Cardiac fibroblast (primary cell): ENCODE measurements at regions not wholly inside any gene's neighbourhood (a gene's known extent, or its start where the extent isn't known, plus 50 kb on each side); places are given as distances from the start of the nearest gene placed in this dataset.
"Not testable (repeated sequence)": the region's sequence is repeated elsewhere in the genome, so short reads cannot be mapped to it uniquely, and the experiment has no call there.

Source experiments
- DNase-seq, 2 donors: peaks; one replicate each; pipeline versions ENCODE4 v3.0.0 to v3.0.0-alpha.2; 2010; ENCODE audit warnings: low read depth in 2 of 2
- H3K4me3 ChIP-seq, 2 donors: replicated peaks in 1 of 2; 1 replicate in 1 of 2; 2 replicates in 1 of 2; pipeline ENCODE4 v1.5.1; 2011; ENCODE audit warnings: low read depth in 2 of 2, low read length in 2 of 2, mild to moderate bottlenecking in 2 of 2, moderate library complexity in 1 of 2

DNA sequence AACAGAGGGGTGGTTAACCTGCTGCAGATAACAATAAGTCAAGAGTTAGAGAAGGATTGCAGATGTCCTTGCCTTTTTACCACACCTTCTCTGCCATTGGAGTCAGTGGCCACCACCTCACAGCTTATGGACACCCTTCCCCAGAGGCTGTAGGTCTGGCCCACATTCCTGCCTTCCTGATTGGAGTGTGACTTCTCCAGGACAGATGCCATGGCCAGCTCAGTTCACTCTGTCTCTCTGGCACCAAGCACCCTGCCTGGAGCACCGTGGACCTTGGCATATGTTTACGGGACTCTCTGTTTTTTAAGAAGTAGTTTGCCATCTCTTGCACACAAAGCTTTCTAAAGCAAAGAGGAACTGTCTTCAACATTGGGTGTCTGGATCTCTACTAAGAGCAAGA lies 323.8 kb downstream of the BCL2L11 start:
- H3K4me3 ChIP-seq, DNase-seq: not testable (repeated sequence)

DNA sequence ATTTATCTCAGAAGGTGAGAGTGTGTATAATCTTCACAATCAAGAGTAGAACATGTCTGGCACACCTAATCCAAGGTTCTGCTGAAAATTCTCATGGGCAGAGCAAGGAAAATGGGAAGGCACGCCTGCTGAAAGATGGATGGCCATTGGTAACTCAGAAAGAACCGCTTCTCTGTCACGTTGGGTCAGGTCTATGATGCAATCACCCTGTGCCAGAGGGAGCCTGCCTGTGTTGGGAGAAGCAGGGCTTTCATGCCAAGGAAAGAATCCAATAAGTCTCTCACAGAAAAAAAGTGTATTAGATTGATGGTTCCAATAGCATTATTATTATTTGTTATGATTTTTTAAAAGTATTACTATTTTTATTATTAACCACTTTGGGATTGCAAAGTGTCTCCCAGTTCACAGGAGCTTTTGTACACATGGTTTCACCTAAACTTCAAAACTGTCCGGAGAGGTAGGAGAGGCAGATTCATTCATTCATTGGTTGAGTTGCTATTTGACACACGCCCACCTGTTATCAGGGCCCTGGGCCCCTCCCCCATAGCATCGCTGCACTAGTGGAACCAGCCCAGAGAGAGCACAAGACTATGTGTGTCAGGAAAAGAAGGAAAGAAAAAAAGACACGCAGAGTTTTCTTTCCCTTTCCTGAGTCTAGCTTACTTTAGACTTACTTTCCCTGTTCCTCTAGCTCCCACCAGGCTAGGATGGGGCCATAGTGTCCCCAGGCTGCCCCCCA lies 324.6 kb downstream of the BCL2L11 start:
- not testable (repeated sequence) for DNase-seq, H3K4me3 ChIP-seq

DNA sequence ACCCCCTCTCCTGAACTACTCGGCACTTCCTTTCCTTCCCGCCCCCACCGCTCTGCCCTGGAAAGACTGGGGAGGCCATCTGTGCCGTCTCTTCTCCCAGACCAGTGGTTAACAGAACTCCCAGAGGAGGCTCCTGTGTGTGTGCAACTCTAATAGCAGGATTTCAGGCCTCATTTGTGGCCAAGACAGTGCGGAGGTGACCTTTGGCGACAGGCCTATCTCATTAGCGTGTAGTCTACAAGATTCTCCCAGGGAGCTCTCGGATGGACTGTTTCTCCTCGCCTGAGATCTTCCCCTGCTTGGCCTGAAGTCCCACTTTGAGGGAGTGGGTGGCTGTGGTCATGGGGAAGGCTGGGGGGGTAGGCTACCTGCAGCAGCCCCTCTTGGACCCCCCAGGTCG lies 325.2 kb downstream of the BCL2L11 start:
- not testable (repeated sequence) for H3K4me3 ChIP-seq, DNase-seq

DNA sequence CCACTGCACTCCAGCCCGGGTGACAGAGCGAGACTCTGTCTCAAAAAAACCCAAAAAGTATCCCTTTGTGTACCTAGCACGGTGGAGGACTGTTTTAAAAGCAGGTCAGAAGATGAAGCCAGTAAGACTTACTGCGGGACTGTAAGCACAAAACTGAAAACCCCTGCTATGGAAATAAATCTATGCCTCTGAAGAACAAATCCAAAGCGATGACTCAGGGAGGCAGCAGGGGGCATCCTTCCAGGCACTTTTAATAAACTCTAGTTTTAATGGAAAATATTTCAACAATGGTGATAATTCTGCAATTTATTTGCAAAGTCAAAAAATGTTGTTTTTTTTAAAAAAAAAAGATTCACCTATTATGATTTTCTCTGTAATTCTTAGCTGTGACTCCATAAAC lies 326.8 kb downstream of the BCL2L11 start:
- not testable (repeated sequence) for H3K4me3 ChIP-seq, DNase-seq

DNA sequence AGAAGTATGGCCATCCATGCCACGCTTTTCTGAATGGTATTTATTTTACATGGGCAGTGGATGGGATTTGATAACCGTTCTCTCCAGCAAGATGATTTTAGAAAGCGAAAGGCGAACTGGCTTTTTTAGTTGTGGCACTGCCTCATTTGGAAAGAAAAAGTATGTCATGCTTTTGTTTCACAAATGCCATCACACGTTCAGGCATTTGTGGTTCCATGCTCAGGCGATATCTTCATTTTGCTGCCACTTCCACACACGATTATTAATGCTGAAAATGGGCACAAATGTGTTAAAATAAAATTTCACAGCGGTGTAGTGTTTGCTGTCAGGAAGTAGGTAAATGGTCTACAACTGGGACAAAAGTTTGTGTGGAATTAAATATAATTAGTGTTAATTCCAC lies 328.1 kb downstream of the BCL2L11 start:
- not testable (repeated sequence) for DNase-seq

DNA sequence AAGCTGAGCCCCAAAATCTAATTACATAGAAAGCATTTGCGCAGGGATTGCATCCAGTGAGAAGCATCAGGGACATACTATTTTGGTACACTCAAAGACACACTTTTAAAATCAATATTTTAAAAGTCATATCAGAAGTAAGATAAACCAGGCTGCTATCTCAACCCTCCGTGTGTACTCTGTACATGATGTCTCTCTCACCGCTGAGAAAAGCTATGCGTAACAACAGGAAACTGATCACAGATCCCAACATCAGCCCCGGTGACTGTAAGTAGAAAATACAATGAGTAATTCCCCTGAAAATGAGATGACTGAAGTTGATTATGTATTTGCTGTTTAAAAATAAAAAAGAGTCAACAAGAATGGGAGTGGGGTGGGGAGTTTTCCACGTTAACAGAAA lies 329.8 kb downstream of the BCL2L11 start:
- not testable (repeated sequence) for H3K4me3 ChIP-seq, DNase-seq

More for the DNA sequence above, 328.1 kb downstream of the BCL2L11 start:
- not testable (repeated sequence) for H3K4me3 ChIP-seq

DNA sequence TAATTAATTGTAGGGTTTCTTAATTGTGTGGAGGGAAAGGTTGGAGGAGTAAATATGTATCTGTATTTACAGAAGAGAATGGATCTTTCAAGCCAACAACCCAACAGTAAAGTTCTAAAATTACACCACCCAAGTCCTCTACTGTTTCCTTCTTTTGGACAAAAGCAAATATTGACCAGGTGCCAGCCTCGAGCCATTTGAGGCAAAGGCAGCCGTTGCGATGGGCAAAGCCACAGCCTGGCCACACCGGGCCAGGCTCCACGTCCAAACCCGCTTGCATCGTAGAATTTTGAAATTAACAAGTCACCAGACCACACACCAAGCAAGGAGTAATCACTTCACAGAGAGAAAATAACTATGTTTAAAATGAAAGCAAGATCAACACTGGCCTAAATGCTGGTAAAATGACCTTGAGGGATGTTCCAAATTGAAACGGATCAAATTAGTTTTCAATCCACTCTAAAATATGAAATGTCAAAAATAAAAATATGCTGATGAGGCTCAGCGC lies 331.0 kb downstream of the BCL2L11 start:
- DNase-seq: not testable (repeated sequence)
- H3K4me3 ChIP-seq: peak overlapping the region in 1 of 2 donors; percentile 24

DNA sequence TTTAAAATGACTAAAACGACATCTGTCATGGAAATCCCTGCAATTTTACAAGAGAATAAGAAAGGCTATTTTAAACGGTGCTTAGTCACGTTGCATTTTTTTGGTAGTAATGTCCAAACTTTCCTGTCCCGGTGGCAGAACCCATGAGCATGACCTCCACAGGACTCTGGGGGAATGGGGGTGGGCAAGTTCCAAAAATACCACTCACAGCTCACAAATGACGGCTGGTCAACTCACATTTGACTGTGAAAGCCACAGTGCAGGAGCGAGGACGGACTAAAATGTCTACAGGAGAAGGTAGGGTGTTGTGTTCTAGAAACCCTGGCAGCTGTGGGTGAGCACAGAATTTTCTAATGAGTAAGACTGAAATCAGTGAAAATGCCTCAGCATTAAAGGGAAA lies 331.5 kb downstream of the BCL2L11 start:
- DNase-seq: not testable (repeated sequence)
- H3K4me3 ChIP-seq: peak overlapping the region in 1 of 2 donors; percentile 24

DNA sequence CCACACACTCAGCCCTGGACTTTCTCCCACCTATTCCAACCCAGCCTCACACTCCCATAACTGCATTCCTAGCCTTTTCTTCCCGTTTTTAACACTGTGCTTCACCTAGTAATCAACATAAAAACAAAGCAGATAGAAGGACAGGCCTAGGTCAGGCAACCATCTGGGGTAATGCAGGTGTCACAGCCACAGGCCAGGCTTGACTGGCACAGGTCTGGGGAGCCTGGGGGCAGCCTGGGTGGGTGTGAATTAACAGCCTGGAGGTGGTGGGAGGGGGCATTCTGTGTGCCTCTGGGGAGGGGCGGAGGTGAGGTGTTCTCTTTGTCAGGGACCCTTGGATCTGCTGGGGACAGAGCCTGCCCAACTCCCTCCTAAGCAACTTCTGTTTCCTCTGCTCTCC lies 332.6 kb downstream of the BCL2L11 start:
- DNase-seq, H3K4me3 ChIP-seq: not testable (repeated sequence)

DNA sequence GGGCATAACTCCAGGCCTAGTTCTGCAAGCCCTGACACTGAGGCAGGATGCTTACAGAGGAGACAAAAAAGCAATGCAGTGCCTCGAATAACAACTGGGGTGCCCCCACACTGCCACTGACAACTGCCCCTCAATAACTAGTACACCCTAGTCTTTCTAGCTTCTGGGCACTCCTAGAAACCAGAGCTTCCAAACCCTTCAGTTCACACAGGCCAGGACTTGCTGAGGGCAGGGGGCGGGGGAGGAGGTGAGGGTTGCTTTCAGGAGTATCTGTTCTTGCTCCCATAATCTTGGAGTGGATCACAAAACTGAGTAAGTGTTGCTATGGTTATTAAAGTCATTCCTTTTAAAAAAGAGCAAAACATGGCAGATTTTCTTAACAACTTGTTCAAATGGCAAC lies 333.1 kb downstream of the BCL2L11 start:
- H3K4me3 ChIP-seq: not testable (repeated sequence)

DNA sequence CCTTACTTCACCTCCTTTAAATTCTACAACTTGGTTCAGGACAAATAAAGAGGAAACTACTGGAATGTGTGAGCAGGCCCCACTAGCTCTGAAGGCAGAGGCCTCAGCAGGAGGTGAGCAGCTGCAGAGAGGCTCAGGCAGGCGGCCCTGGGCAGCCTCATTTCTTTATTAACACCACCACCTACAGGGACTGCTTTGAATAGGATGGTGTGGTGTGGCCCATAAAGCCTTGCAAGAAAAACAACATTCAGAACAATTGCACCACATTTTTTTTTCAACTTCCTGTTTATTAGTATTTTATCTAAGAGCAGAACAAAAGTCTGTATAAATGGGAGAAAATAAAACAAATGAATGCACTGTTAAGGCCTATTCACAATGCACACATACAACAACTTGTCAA lies 333.7 kb downstream of the BCL2L11 start:
- not testable (repeated sequence) for H3K4me3 ChIP-seq
- peak; percentile 80 to 90 for DNase-seq

More for the DNA sequence above, 333.1 kb downstream of the BCL2L11 start:
- not testable (repeated sequence) for DNase-seq

DNA sequence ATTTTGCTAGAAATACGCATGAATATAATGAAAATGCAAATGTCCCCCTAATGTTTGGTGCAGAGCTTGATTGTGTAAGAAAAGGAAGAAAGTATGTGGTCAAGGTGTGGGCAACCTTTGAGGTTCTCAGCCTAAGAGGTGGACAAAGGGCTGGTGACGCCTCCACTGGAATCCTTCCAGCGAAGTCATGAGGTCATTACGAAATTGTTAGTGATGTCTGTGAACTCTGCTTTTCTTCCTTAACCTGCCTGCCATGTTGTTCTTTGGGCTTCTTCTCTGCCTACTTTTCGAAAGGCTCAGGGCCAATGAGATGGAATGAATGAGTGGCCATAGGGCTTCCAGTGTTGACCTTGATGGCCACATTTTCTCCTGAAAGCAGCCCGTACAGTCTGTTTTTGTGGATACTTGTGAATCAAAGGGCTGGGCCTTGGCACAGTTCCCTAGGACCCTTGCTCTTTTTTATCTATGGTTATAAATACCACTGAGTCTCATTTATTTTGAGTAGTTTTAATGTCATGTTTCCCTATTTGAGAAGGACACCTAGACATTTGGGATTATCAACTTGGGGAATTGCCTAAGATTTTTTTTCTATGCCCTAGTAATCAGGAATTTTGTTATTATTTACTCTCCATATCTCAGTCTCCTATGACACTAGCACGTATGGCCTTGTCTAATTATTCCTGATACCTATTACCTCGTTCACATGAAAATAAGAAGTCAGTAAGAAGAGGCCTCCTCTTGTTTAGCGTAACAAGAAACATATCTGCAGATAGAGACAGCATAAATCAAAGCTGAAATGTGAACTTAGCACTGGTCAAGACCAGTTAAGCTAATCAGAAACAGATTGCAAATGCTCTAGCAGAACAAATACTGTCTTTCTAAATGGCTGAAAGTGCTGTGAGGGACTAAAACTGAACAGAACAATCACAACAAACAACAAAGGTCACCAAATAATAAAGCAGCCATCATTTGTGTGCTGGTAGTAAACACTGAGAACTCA lies 334.6 kb downstream of the BCL2L11 start:
- not testable (repeated sequence) for DNase-seq, H3K4me3 ChIP-seq

DNA sequence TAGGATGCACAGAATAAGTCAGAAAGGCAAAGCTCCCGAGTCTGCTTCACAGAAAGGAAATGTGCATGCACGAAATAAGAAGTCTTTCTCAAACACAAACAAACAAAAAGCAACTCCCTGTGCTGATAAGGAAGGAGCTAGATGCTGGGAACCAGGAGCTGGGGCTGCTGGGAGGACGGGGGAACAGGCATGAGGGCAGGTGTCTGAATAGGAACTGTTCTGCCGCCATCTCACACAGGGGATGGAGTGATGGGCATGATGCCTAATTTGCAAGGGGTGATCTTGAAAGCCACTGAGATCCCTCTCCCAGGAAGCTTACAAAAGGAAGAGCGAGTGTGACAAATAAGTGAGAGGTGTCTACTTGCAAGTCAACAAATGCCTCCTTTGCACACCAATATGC lies 336.5 kb downstream of the BCL2L11 start:
- not testable (repeated sequence) for DNase-seq

DNA sequence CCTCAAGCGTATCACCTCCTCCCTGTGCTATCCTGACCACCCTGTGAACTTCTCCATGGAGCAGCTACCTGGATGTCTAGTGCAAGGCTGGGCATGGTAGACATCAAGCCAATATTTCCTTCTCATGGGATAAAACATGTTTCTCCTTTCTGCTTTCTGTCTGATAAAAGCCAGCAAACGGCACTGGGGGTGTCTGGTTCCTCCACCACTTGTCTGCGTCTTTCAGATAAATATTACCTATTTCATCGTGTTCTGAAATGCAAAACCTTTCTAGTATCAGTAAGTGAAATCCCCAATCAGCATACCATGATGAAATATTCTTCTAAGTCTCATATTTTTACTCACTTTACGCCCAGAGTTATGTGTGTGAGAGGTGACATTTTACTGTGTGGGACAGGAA lies 340.2 kb downstream of the BCL2L11 start:
- not testable (repeated sequence) for H3K4me3 ChIP-seq

More for the DNA sequence above, 336.5 kb downstream of the BCL2L11 start:
- H3K4me3 ChIP-seq: not testable (repeated sequence)

DNA sequence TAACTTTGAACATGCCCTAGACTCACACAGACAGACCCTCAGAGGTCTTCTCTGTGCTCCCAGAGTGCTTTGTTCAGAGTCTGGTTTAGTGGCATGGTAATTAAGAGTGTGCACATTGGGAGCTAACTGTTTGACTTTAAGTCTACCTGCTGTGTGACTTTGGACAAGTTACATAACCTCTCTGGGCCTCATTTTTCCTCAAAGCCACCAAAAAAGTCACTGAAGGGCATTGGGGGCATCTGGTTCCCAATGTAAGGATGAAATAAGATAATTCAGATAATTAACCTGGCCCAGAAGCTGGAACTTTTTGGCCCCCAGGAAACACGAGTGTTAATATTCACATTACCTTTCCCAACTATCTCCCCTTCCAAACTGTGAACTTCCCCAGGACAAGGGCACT lies 341.1 kb downstream of the BCL2L11 start:
- H3K4me3 ChIP-seq, DNase-seq: not testable (repeated sequence)

More for the DNA sequence above, 340.2 kb downstream of the BCL2L11 start:
- DNase-seq: not testable (repeated sequence)

DNA sequence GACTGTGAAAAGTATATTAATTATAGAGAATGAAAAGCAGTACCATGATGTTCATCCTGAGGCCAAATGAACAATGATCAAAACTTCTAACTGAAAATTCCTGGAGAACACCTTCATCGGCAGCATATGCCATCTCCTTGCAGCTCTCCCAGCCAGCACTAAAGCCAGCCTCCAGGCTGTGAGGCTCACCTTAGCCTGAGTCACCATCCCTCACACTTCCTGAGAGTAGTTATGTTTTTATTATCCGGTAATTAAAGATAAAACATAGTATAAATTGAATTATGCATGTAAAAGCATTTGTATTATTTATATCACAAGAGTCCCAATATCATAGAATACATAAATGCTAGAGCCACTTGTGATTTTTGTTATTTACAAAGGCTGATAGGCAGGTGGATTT lies 341.9 kb downstream of the BCL2L11 start:
- not testable (repeated sequence) for H3K4me3 ChIP-seq, DNase-seq

DNA sequence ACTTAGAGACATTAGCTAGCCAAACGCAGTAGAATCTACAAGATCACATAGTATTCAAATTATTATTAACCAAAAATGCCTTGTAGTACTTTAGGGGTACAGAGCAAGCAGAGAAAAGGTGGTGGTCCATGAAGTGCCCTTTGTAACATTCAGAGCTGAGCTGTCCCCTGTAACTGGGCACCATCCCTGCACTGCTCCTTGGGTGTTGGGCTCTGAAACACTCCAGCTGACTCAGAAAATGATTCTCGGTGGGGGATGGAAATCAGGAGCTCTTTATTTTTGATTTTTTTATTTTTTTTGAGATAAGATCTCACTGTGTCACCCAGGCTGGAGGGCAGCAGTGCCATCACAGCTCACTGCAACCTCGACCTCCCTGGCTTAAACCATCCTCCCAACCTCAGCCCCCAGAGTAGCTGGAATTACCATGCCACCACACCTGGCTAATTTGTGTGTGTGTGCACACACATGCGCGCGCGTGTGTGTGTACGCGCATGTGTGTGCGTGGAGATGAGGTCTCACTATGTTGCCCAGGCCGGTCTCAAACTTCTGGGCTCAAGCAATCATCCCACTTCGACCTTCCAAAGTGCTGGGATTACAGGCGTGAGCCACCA lies 342.6 kb downstream of the BCL2L11 start:
- DNase-seq, H3K4me3 ChIP-seq: not testable (repeated sequence)

DNA sequence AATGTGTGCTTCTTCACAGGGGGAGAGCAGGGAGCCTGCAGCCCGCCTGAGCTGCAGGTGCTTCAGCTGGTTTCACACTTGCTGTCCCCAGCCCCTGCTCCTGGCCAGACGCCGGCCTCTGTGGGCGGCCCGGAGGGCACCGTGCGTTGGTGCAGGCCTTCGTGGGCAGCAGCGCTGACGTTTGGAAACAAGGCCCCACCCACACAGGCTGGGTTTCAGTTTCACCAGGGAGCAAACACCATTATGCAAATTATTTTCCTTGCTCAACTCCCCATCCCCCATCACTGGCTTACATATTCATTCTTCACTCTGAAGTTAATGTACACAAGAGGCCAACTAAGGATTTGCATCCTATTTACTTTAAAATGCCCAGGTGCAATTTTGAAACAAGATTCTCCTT lies 343.2 kb downstream of the BCL2L11 start:
- DNase-seq, H3K4me3 ChIP-seq: not testable (repeated sequence)
